ENCODE measurements at regions not wholly inside any gene's neighbourhood (a gene's known extent, or its start where the extent isn't known, plus 50 kb on each side); places are given as distances from the start of the nearest gene placed in this dataset.

DNA sequence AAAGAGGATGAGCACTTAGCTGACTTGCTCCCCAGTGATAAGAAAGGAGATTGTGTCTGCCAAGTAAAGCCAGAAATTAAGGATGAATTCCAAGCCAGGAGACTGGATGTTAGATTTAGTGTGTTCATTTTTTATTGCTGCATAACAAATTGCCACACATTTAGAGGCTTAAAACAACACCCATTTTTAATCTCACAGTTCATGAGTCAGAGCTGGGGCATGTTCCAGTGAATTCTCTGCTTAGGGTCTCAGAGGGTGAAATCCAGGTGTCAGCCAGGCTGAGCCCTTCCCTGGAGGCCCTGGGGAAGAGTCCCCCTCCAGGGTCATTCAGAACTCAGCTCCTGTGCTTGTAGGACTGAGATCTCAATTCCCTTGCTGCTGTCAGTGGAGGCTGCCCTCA is 352.8 kb downstream of the BUD13 start:
- TF ChIP-seq REST (IDR thresholded peaks at IDR 0.05; ENCODE audit: low read depth), result no peak
- TF ChIP-seq, protein P1, sequence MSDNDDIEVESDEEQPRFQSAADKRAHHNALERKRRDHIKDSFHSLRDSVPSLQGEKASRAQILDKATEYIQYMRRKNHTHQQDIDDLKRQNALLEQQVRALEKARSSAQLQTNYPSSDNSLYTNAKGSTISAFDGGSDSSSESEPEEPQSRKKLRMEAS (IDR thresholded peaks at IDR 0.05), result no peak
- no peak for TF ChIP-seq RAD21 (IDR thresholded peaks at IDR 0.05; ENCODE audit: low read depth)
- no peak for TF ChIP-seq EP300 (IDR thresholded peaks at IDR 0.05; ENCODE audit: borderline replicate concordance)
- TF ChIP-seq TEAD4 (IDR thresholded peaks at IDR 0.05), result no peak
- TF ChIP-seq CEBPB (IDR thresholded peaks at IDR 0.05), result no peak
- TF ChIP-seq ZBTB7A (IDR thresholded peaks at IDR 0.05; ENCODE audit: low read depth), result no peak
- TF ChIP-seq TCF12 (IDR thresholded peaks at IDR 0.05; ENCODE audit: low read depth), result no peak
- TF ChIP-seq EGR1 (IDR thresholded peaks at IDR 0.05), result no peak
- TF ChIP-seq FOXM1 (IDR thresholded peaks at IDR 0.05; ENCODE audit: borderline replicate concordance, low read depth), result no peak
- no peak for TF ChIP-seq CREB1 (IDR thresholded peaks at IDR 0.05; ENCODE audit: low read depth)
- TF ChIP-seq, protein P2, sequence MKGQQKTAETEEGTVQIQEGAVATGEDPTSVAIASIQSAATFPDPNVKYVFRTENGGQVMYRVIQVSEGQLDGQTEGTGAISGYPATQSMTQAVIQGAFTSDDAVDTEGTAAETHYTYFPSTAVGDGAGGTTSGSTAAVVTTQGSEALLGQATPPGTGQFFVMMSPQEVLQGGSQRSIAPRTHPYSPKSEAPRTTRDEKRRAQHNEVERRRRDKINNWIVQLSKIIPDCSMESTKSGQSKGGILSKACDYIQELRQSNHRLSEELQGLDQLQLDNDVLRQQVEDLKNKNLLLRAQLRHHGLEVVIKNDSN (IDR thresholded peaks at IDR 0.05), result no peak
- no peak for TF ChIP-seq YY1 (IDR thresholded peaks at IDR 0.05; ENCODE audit: low read depth)
- TF ChIP-seq TAF1 (IDR thresholded peaks at IDR 0.05; ENCODE audit: low read depth), result no peak
- TF ChIP-seq NFIC (IDR thresholded peaks at IDR 0.05), result no peak

- TF ChIP-seq CREB1 (IDR thresholded peaks at IDR 0.05; ENCODE audit: low read depth) (no peak), REST (IDR thresholded peaks at IDR 0.05; ENCODE audit: low read depth) (no peak), RAD21 (IDR thresholded peaks at IDR 0.05; ENCODE audit: low read depth) (no peak), EP300 (IDR thresholded peaks at IDR 0.05; ENCODE audit: borderline replicate concordance) (no peak), TEAD4 (IDR thresholded peaks at IDR 0.05) (no peak), FOXM1 (IDR thresholded peaks at IDR 0.05; ENCODE audit: borderline replicate concordance, low read depth) (no peak), NFIC (IDR thresholded peaks at IDR 0.05) (no peak), YY1 (IDR thresholded peaks at IDR 0.05; ENCODE audit: low read depth) (no peak), TAF1 (IDR thresholded peaks at IDR 0.05; ENCODE audit: low read depth) (no peak), TCF12 (IDR thresholded peaks at IDR 0.05; ENCODE audit: low read depth) (no peak), EGR1 (IDR thresholded peaks at IDR 0.05) (no peak), CEBPB (IDR thresholded peaks at IDR 0.05) (no peak), ZBTB7A (IDR thresholded peaks at IDR 0.05; ENCODE audit: low read depth) (no peak)
- TF ChIP-seq, protein P2 (IDR thresholded peaks at IDR 0.05), result no peak
- TF ChIP-seq, protein P1 (IDR thresholded peaks at IDR 0.05), result no peak
Measured at GRCh38 chr11:116418388-116419041, 354.3 kb downstream of the BUD13 start.

- no peak for TF ChIP-seq EP300 (IDR thresholded peaks at IDR 0.05; ENCODE audit: borderline replicate concordance)
- no peak for TF ChIP-seq ZBTB7A (IDR thresholded peaks at IDR 0.05; ENCODE audit: low read depth)
- TF ChIP-seq YY1 (IDR thresholded peaks at IDR 0.05; ENCODE audit: low read depth), result no peak
- TF ChIP-seq RAD21 (IDR thresholded peaks at IDR 0.05; ENCODE audit: low read depth), result no peak
- TF ChIP-seq FOXM1 (IDR thresholded peaks at IDR 0.05; ENCODE audit: borderline replicate concordance, low read depth), result no peak
- no peak for TF ChIP-seq REST (IDR thresholded peaks at IDR 0.05; ENCODE audit: low read depth)
- TF ChIP-seq, protein P1 (IDR thresholded peaks at IDR 0.05), result no peak
Measured at GRCh38 chr11:116416852-116417251, 355.9 kb downstream of the BUD13 start.

- TF ChIP-seq REST (IDR thresholded peaks at IDR 0.05; ENCODE audit: low read depth), result no peak
- no peak for TF ChIP-seq ZBTB7A (IDR thresholded peaks at IDR 0.05; ENCODE audit: low read depth)
- TF ChIP-seq CREB1 (IDR thresholded peaks at IDR 0.05; ENCODE audit: low read depth), result no peak
- no peak for TF ChIP-seq TEAD4 (IDR thresholded peaks at IDR 0.05)
- no peak for TF ChIP-seq YY1 (IDR thresholded peaks at IDR 0.05; ENCODE audit: low read depth)
- no peak for TF ChIP-seq EGR1 (IDR thresholded peaks at IDR 0.05)
- TF ChIP-seq, protein P1 (IDR thresholded peaks at IDR 0.05), result no peak
- no peak for TF ChIP-seq CEBPB (IDR thresholded peaks at IDR 0.05)
- TF ChIP-seq, protein P2 (IDR thresholded peaks at IDR 0.05), result no peak
- TF ChIP-seq EP300 (IDR thresholded peaks at IDR 0.05; ENCODE audit: borderline replicate concordance), result no peak
- no peak for TF ChIP-seq TAF1 (IDR thresholded peaks at IDR 0.05; ENCODE audit: low read depth)
- no peak for TF ChIP-seq FOXM1 (IDR thresholded peaks at IDR 0.05; ENCODE audit: borderline replicate concordance, low read depth)
- TF ChIP-seq RAD21 (IDR thresholded peaks at IDR 0.05; ENCODE audit: low read depth), result no peak
- no peak for TF ChIP-seq TCF12 (IDR thresholded peaks at IDR 0.05; ENCODE audit: low read depth)
- no peak for TF ChIP-seq NFIC (IDR thresholded peaks at IDR 0.05)
Measured at GRCh38 chr11:116415095-116415494, 357.7 kb downstream of the BUD13 start.

Measured in Ishikawa (cell line).